ENCODE measurements at regions not wholly inside any gene's neighbourhood (a gene's known extent, or its start where the extent isn't known, plus 50 kb on each side); places are given as distances from the start of the nearest gene placed in this dataset.
"Not testable (repeated sequence)": the region's sequence is repeated elsewhere in the genome, so short reads cannot be mapped to it uniquely, and the experiment has no call there.

DNA sequence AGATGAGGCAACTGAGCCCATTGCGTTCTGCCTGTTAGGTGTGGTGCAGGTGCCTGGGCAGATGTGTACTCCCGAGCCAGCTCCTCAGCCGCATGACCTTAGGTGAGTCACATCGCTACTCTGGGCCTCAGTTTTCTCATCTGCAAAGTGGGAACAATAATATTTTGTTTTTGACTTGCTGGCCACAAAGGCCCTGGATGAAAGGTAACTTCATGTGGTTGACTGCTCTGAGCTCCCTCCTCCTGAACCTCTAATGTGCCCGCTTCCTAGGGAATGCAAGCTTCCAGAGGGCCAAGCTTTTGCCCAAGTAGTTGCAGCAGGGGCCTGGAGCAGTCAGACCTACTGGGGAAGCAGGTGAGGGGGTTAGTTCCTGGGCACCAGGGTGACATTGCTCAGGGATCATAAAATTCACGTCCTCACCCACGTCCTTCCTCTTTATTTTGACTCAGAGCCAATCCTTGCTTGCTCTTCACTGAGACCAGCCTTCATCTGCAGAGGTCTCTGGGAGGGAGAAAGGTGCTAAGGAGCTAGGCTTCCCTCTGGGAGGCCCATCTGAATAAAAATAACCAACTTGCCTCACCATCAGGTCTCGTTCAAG, 149.0 kb upstream of the TLE3 start:
- DNase-seq, result no peak

DNA sequence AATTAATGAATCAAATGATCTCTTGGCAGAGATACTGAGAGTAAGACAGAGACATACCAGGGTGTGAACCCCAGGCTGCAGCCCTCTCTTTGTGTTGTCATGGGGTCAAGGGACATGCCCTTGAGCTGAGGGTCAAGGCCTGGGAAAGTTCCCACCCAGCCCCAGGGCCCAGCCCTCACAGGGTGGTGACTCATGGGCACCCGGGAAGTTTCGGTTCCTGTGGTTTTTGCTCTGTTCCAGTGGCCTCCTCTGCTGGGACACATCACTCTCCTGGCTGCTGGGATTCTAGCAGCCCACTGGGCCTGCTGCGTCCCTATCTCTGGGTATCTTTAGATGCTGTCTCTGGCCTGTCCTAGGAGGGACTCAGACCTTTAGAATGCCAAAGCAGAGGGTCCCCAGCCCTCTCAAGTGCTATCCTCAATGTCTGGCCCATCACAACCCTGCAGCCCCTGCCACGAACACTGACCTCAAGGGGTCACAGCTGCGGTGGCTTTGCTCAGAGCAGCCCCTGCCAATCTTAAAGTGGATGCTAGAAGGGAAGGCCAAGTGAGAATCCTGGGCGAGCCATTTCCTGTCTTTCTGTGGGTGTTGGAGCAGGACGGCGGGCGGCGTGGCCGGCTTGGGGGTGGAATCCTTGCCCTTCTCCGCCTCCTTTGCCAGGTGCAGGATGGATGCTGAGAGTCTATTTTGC, 148.4 kb upstream of the TLE3 start:
- no peak for DNase-seq

DNA sequence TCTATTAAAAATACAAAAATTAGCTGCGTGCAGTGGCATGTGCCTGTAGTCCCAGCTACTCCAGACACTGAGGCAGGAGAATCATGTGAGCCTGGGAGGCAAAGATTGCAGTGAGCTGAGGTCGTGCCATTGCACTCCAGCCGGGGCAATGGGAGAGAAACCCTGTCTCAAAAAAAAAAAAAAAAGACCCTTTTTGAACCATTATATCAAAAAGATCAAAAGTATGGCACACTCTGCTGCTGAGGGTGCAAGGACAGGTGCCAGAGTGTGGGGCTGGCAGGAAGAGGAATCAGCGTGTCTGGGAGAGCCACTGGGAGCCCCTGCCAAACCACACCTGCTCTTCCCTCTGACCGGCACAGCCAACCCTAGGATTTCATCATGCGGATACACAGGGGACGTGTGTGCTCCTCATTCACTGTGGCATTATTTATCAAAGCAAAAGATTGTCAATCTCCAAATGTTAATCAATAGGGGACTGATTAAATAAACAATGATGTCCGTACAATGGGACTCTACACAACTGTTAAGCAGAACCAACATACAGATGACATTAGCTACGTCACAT, 147.3 kb upstream of the TLE3 start:
- no peak for DNase-seq

DNA sequence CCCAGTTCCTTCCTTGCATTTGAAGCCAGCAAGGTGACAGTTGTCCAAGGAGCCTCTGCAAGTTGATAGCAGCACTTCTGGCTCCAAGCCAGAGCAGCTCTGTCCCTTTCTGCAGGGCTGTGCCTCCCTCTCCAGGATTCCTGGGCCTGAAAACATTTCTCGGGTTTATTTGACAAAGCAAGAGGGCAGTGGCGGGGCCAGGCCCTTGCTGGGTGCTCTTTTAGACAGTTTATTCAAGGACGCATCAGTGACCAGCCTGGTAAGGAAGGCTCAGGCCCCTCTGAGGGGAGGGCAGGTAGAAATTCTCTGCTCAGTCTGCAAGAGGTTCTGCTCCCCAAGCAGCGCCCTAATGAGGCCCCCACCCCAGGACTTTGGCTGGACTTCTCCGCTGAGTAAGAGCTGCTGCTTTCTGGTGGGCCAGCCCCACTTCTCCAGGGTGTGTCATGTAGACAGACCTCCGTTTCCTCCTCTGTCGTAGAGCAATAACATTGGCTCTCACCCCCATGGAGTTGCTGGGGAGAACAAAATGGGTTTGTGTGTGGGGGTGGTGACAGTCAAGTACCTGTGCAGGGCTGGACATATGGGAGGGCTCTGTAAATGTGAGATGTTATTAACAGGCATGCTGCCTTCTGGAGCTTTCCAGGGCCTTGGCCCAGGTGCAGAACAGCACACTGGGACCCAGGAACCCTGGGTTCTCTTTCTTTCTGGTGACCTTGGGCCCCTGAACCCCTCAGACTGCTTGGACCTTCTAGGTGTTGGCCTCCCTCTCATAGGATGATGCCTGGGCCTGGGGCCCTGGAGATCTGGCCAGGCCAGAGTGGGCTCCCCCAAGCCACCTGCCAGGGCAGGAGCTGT, 146.2 kb upstream of the TLE3 start:
- no peak for DNase-seq

DNA sequence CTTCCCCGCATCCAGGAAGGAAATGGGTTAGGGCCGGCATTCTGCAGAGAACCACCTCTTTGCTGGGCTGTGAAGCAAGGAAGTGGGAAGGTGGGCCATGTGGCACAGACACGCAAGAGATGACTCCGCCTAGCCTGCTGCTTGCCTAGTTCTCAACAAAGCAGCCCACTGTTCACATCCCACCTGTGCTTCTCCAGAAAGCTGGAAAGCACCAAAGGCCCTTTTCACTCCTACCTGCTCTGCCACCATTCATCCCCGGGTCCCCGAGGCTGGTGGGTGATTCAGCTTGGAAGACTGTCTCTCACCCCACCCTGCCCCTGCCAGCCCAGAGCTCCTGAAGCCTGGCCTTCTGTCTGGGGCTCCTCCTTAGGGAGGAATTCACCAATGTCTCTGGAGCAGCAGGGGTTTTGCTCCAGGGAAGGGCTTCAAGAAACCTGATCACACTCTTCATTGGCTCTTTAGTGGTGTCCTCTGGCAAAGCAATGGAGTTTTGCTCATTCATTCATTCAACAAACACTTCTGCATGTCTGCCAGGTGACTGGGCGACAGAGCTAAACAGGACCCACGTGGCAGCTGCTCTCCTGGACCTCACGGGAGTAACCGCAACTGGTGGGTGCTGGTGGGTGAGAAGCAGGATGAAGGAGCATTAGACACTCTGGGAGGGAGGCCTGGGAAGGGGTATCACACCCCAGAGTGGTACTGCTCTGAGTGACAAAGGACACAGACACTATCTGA, 145.4 kb upstream of the TLE3 start:
- no peak for DNase-seq

DNA sequence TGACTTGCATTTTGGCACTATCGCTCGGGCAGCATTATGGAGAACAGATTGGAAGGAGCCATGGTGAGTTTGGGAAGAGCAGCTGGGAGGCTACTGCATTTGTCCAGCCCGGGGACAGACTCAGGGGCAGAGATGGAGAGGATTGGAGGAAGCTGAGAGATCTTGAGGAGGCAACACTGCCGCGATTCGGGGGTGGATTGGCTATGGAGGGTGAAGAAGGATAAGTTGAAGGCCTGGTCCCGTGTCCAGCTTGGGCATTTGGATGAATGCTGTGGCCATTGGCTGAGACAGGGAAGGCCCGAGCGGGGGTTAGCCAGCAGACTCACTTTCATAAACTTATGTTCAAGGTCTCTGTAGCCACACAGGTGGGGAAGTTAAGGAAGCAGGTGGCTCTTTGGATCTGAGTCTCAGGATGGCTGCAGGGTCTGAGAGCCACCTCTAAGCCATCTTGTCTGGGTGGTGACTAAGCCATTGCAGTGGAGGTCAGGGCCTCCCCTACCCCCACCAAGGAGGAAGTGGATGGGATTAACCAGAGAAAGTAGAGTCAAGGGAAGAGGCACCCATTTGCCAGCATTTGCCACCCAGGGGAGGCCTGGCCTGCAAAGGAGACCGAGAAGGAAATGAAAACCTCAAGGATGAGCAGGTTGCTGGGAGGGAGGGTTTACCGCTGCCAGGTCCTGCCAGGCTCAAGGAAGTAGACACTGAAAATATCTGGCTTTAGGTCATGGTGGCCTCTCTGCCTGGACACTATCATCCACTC, 144.0 kb upstream of the TLE3 start:
- DNase-seq, result no peak

DNA sequence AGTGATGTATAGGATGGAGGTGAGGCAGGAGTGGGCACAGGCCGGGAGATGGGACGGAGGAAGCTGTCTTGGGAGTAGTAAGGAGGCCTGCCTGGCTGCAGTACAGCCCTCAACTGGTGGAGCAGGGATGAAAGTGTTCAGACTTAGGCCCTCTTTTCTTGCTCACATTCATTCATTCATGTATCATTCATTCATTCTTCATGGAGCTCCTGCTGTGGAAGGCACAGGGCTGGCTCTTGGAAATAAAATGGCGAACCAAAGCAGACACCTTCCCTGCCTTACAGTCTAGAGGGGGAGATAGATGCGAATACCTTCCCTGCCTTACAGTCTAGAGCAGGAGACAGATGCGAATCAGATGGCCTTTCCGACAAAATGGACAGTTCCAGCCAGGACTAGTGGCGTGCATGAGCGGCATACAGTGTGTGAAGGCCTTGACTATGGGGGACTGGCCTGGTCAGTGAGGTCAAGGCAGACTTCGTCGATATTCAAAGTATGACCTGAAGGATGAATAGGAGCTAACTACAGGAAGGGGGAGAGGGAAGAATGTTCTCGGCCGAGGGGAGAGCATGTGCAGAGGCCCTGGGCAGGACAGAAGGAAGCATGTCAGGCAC, 143.2 kb upstream of the TLE3 start:
- DNase-seq, result no peak

DNA sequence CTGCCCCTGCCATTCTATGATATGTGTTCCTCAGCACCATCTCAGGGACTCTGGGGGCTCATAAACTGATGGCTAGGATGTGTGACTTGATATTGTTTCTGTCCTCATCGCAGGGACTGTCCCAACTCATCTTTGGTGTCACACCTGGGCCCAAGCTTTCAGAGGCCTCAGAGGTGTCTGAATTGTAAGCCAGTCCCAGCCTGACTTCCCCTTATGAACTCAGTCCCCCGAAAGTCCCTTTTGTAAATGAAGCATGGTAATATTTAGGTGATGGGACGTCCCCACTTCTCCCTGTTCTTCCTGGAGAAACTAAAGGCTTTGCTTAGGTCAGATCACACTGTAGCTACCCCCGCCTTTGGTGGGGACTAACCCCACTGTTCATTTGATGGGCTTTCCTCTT, 142.4 kb upstream of the TLE3 start:
- no peak for DNase-seq

DNA sequence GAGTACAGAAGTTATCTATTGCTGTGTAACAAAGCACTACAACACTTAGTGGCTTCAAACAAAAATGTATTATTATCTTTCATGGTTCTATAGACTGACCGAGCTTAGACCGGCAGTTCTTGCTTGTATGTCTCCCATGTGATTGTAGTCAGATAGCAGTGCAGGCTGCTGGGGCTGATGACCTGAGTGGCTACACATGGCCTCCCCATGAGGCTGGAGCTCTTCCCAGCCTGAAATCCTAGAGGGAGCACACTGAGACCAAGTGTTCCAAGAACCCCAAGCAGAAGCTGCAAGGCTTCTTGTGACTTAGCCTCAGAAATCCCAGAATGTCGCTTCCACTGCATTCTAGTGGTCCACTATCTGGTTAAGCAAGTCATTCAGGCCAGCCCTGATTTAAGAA, 141.2 kb upstream of the TLE3 start:
- DNase-seq, result no peak

DNA sequence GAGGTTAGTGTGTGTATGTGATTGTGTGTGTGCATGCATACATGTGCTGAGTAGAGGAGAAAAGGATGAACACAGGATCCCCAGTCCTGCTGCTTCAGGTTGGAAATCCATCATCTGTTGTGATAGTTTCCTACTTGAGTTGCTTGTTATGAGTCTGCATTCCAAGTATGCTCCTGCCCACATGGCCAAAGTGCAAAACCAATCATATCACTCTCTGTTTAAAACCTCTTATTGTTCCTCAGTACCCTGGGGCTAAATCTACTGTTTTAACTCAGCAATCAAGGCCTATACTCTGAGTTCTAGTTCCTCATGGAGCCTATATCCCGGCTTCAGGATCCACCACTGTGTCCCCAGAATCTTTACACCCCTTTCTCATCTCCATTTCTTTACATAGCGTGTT, 139.9 kb upstream of the TLE3 start:
- no peak for DNase-seq

DNA sequence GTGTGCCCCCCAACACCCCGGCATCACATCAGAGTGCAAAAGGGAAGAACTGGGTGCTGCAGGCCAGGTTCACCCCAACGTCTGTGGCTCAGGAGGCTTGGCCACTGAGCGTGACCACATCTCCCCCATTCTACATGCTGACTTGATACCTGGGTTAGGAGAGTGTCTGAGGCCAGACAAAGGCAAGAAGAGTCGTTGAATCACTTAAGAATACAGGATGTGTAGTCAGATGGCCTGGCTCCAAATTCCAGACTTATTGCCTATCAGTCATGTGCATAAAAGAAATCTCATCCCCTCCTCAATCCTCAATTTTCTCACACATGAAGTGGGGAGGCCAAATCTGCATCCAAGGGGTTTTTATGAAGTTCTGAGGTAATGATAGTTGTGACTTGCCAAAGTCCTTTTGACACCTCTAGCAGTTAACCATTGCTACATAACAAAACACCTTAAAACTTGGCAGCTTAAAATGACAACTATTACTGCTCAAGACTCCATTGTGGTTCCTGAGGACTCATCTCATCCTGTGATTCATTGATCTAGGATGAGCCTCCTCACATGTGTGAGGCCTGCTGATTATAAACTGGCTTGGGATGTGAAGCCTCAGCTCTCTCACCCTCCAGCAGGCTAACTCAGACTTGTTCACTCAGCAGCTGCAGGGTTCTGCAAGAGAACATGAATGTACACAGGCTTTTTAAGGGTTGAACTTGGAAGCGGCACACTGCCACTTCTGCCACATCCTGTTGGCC, 138.8 kb upstream of the TLE3 start:
- no peak for DNase-seq

DNA sequence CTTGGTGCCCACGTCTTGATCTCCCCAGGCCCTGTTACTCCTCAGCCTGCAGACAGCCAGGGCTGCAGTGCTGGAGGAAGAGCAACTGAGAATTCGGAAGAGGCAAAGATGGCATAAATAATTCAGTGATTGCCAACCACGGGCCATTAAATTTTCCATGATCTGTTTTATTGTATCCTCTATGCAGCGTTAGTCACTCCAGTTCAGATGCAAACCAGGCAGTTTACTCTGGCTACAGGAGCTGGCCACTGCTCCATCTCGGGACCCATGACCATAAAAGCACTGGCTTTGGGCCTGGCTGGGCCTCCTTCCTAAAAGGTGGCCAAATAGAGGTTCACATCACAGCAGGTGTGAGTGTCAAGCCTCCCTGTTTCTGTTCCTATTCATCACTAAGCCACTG, 137.6 kb upstream of the TLE3 start:
- DNase-seq, result no peak

DNA sequence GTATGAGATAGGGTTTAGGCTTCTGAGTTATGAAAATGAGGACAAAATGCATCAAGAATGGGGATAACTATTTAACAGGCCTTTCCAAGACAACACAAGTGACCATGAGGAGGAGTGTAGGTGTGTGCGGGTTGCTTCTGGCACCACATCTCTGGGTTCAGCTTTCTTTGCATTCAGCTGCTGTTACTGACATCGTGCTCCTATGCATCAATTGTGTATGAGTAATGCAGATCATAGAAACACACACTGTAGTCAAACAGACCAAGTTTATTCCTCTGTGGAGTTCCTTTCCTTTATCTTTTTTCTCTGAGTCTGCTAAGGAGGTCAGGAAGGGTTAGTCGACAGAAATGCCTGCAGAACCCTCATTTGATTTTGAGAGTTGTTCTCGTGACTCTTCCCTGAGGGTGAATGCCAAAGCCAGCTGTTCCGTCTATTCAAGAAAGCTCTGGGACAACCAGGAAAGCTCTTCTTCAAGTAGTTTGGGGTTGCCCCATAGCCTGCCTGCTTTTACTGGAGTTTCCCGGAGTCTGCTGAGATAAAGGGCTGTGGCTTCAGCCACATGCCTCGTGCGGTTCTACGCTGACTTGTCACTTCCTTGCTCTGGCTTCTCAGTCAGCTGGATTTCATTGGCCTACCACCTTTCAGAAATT, 136.7 kb upstream of the TLE3 start:
- DNase-seq, result no peak

DNA sequence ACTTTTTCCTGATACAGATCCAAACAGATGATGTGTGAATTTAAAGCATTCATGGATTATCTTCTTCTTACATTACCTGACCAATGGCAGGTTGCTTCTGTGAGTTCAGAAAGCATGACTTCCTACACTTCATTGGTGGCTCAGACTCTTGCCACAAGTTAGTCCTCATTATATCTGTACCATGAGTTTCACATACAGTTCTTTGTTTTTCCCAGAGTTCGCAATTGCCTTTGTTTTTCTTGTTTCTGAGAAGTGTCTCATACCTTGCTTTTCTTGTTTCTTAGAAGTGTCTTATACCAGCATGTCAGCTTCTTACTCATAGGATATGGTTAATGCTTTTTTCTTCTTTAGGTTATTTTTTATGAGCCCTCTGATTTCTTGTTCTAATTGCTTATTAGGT, 133.8 kb upstream of the TLE3 start:
- DNase-seq, result no peak

DNA sequence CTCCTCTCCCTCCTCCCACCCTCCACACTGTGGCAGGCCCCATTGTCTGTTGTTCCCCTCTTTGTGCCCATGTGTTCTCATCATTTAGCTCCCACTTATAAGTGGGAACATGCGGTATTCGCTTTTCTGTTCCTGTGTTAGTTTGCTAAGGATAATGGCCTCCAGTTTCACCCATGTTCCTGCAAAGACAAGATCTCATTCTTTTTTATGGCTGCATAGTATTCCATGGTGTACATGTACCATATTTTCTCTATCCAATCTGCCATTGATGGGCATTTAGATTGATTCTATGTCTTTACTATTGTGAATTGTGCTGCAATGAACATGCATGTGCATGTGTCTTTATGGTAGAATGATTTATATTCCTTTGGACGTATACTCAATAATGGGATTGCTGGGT, 130.2 kb upstream of the TLE3 start:
- DNase-seq, result not testable (repeated sequence)

DNA sequence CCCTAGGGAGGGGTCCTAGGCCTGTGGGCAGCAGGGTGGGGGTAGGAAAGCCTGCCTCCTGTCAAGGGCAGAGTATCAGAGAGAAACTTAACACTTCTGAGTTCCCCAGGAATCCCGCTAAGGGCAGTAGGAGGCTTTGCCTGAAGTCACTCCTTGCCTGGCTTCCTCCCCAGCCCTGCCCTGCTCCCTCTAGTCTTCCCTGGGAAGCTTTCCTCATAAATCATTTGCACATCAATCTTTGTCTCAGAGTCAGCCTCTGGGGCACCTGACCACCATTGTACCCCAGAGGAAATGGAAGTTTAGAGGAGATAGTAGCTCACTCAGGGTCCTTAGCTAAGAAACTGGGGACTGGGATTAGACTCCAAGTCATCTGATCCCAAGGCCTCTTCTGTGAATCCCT, 129.4 kb upstream of the TLE3 start:
- no peak for DNase-seq

DNA sequence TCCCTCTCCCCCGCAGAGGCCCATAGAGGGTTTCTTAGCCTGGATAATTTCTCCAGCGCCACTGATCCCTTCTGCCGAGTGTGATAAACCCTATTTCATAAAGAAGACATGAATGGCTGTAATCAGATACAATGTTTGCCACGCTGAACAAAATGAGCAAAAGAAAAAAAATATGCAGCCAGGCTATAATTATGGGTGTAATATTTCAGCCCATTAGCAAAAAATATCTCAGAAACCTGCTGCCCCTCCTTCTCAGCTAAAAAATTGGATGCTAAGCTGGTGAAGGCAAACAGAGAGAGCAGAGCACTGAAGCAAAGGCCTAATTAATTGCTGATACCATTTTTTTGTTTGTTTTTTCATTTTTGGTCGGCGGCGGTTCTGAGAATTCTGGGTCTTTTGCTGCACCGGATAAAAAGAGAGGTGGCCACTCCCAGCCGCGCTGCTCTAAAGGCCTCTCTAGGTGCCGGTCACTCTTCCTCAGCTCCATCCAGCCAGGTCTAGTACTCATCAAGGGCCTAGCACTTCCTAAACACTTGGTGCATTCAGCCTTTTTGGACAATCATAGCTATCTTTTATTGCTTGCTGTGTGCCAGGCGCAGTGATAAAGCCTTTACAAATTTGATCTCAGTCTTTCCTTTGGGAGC, 128.7 kb upstream of the TLE3 start:
- DNase-seq, result no peak

DNA sequence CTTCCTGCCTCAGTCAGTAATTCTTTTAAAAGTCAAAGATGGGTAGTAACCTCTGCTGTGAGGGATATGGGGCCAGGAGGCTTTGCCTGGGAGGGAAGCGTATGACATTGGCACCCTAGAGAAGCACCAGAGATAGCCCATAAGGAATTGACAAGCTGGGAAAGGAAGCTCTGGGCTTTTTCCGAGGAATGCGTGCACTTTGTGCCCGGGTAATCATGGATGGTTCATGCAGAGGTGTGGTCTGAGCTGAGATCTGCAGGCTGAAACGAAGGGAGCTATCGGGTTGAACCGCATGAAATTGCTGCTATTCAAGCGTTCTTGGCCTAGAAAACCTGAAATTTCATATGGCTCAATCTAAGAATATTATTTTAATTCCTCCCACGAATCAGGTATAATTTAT, 127.7 kb upstream of the TLE3 start:
- DNase-seq, result no peak

DNA sequence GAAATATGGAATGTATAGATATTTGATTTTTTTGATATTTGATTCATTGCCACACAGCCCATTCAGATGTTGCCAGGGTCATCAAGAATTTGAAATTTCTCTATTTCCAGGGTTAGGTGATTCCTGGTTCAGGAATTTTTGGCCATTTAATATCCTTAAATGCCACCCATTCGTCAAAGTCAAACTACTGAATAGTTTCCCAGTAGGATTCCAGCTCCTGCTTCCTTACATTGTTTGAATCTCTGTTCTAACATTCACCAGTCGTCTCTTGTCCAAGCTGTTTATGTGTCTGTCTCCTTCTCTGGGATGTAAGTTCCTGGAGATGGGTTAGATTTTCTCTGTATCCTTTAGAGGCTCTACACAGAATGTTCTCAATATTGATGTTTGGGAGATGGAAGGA, 124.9 kb upstream of the TLE3 start:
- DNase-seq, result no peak
